ENCODE measurements at regions not wholly inside any gene's neighbourhood (a gene's known extent, or its start where the extent isn't known, plus 50 kb on each side); places are given as distances from the start of the nearest gene placed in this dataset.

DNA sequence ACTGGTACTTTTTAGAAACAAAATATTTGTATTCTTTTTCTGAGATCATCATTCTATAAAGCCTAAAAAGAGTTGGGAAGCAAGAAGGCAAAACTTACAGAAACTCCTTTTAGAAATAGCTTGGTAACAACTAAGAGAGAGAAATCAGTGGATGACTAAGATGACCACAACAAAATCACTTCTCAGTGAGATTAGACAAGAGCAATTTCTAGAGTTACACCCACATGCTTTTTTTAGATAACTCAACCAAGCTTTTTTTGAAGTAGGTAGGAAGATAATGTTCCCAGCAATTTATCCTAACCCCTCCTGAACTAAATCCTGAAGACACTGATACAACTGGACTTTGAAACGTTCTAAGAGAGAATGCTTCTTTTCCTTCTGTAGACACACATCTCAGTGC lies 576.4 kb downstream of the SLC6A15 start:
- no peak overlapping the region for H2AK9ac ChIP-seq (replicated peaks; ENCODE audit: low read depth, low read length, poor library complexity)
- no peak overlapping the region for H3K4me3 ChIP-seq (ENCODE audit: insufficient read depth, low read depth, low read length)
- intact Hi-C loops (cut with micrococcal nuclease) (no loop called here), in situ Hi-C loops (cut with MboI; ENCODE audit: low sequenced_read_pairs) (no loop called here), dilution Hi-C loops (cut with HindIII; ENCODE audit: low sequenced_read_pairs, unreplicated experiment) (no loop called here)
- no peaks in the 10 kb centered on the region for H3K79me1 ChIP-seq (ENCODE audit: low read depth in 1 of 2, low read length in 2 of 2)
- H4K91ac ChIP-seq (ENCODE audit: insufficient read depth, low read depth, low read length) = no peak overlapping the region
- H3K27ac ChIP-seq (ENCODE audit: insufficient read depth, low read length) = no peak overlapping the region
- H3K18ac ChIP-seq (ENCODE audit: low read depth, low read length) = no peak overlapping the region
- H3K4ac ChIP-seq (ENCODE audit: low read depth, low read length) = no peak overlapping the region
- H2BK20ac ChIP-seq (ENCODE audit: low read depth, low read length) = no peak overlapping the region
- H3K14ac ChIP-seq (replicated peaks; ENCODE audit: low read depth, low read length) = no peak overlapping the region
- H3K4me1 ChIP-seq (ENCODE audit: control insufficient read depth, insufficient read depth, low read length) = no peaks in the 10 kb centered on the region
- H2BK120ac ChIP-seq (ENCODE audit: low read depth, low read length) = no peak overlapping the region
- CTCF ChIA-PET = no interaction called here
- DNase-seq (peak; percentile 18), ATAC-seq (ENCODE audit: low read depth) (no peak)
- POLR2A ChIA-PET (ENCODE audit: unreplicated experiment) = no interaction called here
- no peaks in the 10 kb centered on the region for H4K20me1 ChIP-seq (ENCODE audit: insufficient read depth, low read length)
- H3K36me3 ChIP-seq (ENCODE audit: control insufficient read depth, insufficient read depth, low read length) = no peaks in the 10 kb centered on the region
- BruUV-seq (replicated peaks) = no TSS peak
- H3K4me2 ChIP-seq (ENCODE audit: low read depth, low read length) = no peak overlapping the region
- H2AFZ ChIP-seq (replicated peaks; ENCODE audit: low read length, poor library complexity) = no peak overlapping the region
- H3K27me3 ChIP-seq (ENCODE audit: control insufficient read depth, insufficient read depth, low read length) = no peaks in the 10 kb centered on the region
- no peak overlapping the region for H3K9ac ChIP-seq (ENCODE audit: low read depth, low read length)
- no peaks in the 10 kb centered on the region for H3K9me1 ChIP-seq (ENCODE audit: insufficient read depth, low read length)
- no CpG with 5 or more reads among the region's 1 CpG for WGBS, 2 experiments (ENCODE audit: extremely low coverage in 2 of 2, insufficient read length in 1 of 2)
- no peak overlapping the region for H3K56ac ChIP-seq (ENCODE audit: extremely low read depth, insufficient read depth, low read length)
- no peak for TF ChIP-seq CTCF (conservative IDR thresholded peaks at IDR 0.05; ENCODE audit: low read depth, low read length)
- no peak for TF ChIP-seq SMC3 (IDR thresholded peaks at IDR 0.05; ENCODE audit: low read depth, low read length)
- TF ChIP-seq BHLHE40 (IDR thresholded peaks at IDR 0.05; ENCODE audit: low read depth, low read length) = no peak
- TF ChIP-seq RAD21 (IDR thresholded peaks at IDR 0.05; ENCODE audit: low read length) = no peak
- no peak for TF ChIP-seq MAFK (IDR thresholded peaks at IDR 0.05; ENCODE audit: low read depth, low read length)
- TF ChIP-seq RFX5 (IDR thresholded peaks at IDR 0.05; ENCODE audit: low read depth, low read length) = no peak
- TF ChIP-seq FOS (IDR thresholded peaks at IDR 0.05; ENCODE audit: low read depth, low read length) = no peak
- no peak for TF ChIP-seq USF2 (IDR thresholded peaks at IDR 0.05; ENCODE audit: low read depth, low read length)
- TF ChIP-seq RCOR1 (IDR thresholded peaks at IDR 0.05; ENCODE audit: insufficient replicate concordance, low read length) = no peak
- TF ChIP-seq MAZ (IDR thresholded peaks at IDR 0.05; ENCODE audit: borderline replicate concordance, low read depth, low read length) = no peak
- no peak for TF ChIP-seq NFE2L2 (IDR thresholded peaks at IDR 0.05; ENCODE audit: low read depth, low read length)
- no peak for TF ChIP-seq MXI1 (IDR thresholded peaks at IDR 0.05; ENCODE audit: borderline replicate concordance, low read depth, low read length)
- TF ChIP-seq CHD1 (IDR thresholded peaks at IDR 0.05; ENCODE audit: low read depth, low read length) = no peak
- no peak for TF ChIP-seq POLR2A (IDR thresholded peaks at IDR 0.05; ENCODE audit: low read depth, low read length)
- no peak for TF ChIP-seq CEBPB (IDR thresholded peaks at IDR 0.05; ENCODE audit: low read depth, low read length)
- TF ChIP-seq, protein P1, sequence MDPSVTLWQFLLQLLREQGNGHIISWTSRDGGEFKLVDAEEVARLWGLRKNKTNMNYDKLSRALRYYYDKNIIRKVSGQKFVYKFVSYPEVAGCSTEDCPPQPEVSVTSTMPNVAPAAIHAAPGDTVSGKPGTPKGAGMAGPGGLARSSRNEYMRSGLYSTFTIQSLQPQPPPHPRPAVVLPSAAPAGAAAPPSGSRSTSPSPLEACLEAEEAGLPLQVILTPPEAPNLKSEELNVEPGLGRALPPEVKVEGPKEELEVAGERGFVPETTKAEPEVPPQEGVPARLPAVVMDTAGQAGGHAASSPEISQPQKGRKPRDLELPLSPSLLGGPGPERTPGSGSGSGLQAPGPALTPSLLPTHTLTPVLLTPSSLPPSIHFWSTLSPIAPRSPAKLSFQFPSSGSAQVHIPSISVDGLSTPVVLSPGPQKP (IDR thresholded peaks at IDR 0.05; ENCODE audit: borderline replicate concordance, low read depth, low read length) = no peak
- no peaks in the 10 kb centered on the region for H3K9me3 ChIP-seq (ENCODE audit: control insufficient read depth, insufficient read depth, low read length)
- no peak overlapping the region for H4K5ac ChIP-seq (ENCODE audit: low read depth, low read length)
- no peak overlapping the region for H4K8ac ChIP-seq (ENCODE audit: low read depth in 2 of 2, low read length in 2 of 2)
- H2AK5ac ChIP-seq (ENCODE audit: low read depth, low read length) = no peak overlapping the region
- H3K23ac ChIP-seq (ENCODE audit: low read depth, low read length) = no peak overlapping the region
- no peak overlapping the region for H2BK5ac ChIP-seq (ENCODE audit: low read depth, low read length, poor library complexity, severe bottlenecking)
- no peak overlapping the region for H2BK15ac ChIP-seq (ENCODE audit: low read depth, low read length)

All from IMR-90 (cell line).